Esophagus mucosa (tissue), 1 donor: ENCODE measurements at regions not wholly inside any gene's neighbourhood (a gene's known extent, or its start where the extent isn't known, plus 50 kb on each side); places are given as distances from the start of the nearest gene placed in this dataset.

Experiments
- ATAC-seq: fragments of 200-7000 bp; cut with Tn5 transposase; one replicate; pipeline ENCODE4 v1.9.1; 2020
- donor health status: DM: yes; HTN: yes; CAD: no.

- peak; percentile 49 for ATAC-seq
Measured at GRCh38 chr2:64222351-64222750, 78.1 kb upstream of the PELI1 start.

GRCh38 chr2:64223055-64223454, 78.8 kb upstream of the PELI1 start:
- ATAC-seq = no peak

- peak; percentile 53 for ATAC-seq
Measured at GRCh38 chr2:64225491-64225890, 81.3 kb upstream of the PELI1 start.

- ATAC-seq = no peak
Measured at GRCh38 chr2:64226611-64227010, 82.4 kb upstream of the PELI1 start.

GRCh38 chr2:64227603-64228125, 83.4 kb upstream of the PELI1 start:
- ATAC-seq = no peak

- ATAC-seq = peak; percentile 72
Measured at GRCh38 chr2:64228126-64228678, 84.0 kb upstream of the PELI1 start.

GRCh38 chr2:64228918-64229317, 84.7 kb upstream of the PELI1 start:
- peak; percentile 49 for ATAC-seq

- ATAC-seq = no peak
Measured at GRCh38 chr2:64230540-64230939, 86.3 kb upstream of the PELI1 start.

GRCh38 chr2:64232266-64232665, 88.0 kb upstream of the PELI1 start:
- no peak for ATAC-seq

- no peak for ATAC-seq
Measured at GRCh38 chr2:64233376-64233922, 89.2 kb upstream of the PELI1 start.

GRCh38 chr2:64234150-64234549, 89.9 kb upstream of the PELI1 start:
- peak; percentile 92 for ATAC-seq

- peak; percentile 7 for ATAC-seq
Measured at GRCh38 chr2:64234785-64235184, 90.6 kb upstream of the PELI1 start.

- no peak for ATAC-seq
Measured at GRCh38 chr2:64237266-64237665, 93.0 kb upstream of the PELI1 start.

GRCh38 chr2:64238799-64239198, 94.6 kb upstream of the PELI1 start:
- ATAC-seq = no peak

GRCh38 chr2:64243081-64244036, 99.1 kb upstream of the PELI1 start:
- peak; percentile 62 for ATAC-seq

- peak; percentile 97 for ATAC-seq
Measured at GRCh38 chr2:64244037-64244416, 99.8 kb upstream of the PELI1 start.

- ATAC-seq = no peak
Measured at GRCh38 chr2:64245631-64246030, 101.4 kb upstream of the PELI1 start.

- ATAC-seq = no peak
Measured at GRCh38 chr2:64246962-64247361, 102.7 kb upstream of the PELI1 start.

- peak; percentile 32 for ATAC-seq
Measured at GRCh38 chr2:64249426-64249825, 105.2 kb upstream of the PELI1 start.

- no peak for ATAC-seq
Measured at GRCh38 chr2:64250063-64250462, 105.8 kb upstream of the PELI1 start.

GRCh38 chr2:64250751-64251423, 106.7 kb upstream of the PELI1 start:
- no peak for ATAC-seq

- ATAC-seq = no peak
Measured at GRCh38 chr2:64251497-64252250, 107.5 kb upstream of the PELI1 start.
